HG03103 (cell line): ENCODE measurements at regions not wholly inside any gene's neighbourhood (a gene's known extent, or its start where the extent isn't known, plus 50 kb on each side); places are given as distances from the start of the nearest gene placed in this dataset.

ENCODE experiments used
- ATAC-seq: cut with Tn5 transposase; IDR thresholded peaks from one replicate; pipeline ENCODE4 v1.9.1; 2021; ENCODE audit warnings: low read depth; ENCODE audit not compliant: unreplicated experiment

GRCh38 chr14:82412545-82412944, 878.9 kb upstream of the SEL1L start:
- ATAC-seq: no peak

DNA sequence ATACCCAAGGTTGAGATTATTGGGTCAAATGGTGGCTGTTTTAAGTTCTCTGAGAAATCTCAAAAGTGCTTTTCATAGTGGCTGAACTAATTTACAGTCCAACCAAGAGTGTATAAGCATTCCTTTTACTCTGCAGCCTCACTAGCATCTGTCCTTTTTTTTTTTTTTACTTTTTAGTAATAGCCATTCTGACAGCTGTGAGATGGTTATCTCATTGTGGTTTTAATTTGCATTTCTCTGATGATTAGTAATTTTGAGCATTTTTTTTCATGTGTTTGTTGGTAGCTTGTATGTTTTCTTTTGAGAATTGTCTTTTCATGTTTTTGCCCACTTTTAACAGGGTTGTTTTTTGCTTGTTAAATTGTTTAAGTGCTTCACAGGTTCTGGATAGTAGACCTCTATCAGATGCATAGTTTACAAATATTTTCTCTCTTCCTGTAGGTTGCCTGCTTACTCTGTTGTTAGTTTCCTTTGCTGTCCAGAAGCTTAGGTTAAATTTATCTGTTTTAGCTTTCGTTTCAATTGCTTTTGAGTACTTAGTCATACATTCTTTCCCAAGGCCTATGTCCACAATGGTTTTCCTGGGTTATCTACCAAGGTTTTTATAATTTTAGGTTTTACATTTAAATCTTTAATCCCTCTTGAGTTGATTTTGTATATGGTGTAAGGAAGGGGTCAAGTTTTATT, 881.3 kb upstream of the SEL1L start:
- ATAC-seq: no peak

DNA sequence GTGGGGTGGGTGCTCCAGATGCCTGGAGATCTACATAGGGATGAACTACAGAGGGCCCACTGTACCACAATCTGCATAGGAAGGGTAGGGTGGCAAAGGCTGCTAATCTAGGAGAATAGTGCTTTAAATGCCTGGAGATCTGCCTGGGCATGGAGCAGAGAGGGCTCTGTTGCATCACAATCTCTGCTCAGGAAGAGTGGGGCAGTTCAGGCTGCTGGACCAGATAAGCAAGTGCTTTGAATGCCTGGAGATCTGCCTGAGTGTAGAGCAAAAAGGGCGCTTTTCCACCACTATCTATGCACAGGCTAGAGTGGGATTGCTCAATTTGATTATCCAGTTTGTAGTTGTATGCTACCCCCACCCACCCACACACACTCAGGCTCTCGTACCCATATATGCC, 886.3 kb upstream of the SEL1L start:
- no peak for ATAC-seq

DNA sequence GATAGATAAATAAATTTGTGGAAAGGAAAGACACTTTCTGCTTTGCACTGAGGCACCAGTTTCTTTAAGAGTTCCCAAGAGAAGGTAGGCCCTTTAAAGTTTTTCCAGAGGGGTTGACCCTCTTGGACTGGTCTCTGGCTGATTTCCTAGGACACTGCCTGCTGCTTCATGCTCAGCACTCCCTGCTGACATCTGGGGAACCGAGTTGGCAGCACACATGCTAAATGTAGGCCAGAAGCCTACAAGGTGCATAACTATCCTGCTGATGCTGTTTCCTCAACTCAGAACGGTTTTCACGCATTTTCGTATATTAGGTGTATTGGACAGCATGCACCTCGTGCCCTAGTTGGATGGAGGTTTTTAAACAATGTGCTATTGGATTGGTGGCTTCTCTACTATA, 887.2 kb upstream of the SEL1L start:
- no peak for ATAC-seq

DNA sequence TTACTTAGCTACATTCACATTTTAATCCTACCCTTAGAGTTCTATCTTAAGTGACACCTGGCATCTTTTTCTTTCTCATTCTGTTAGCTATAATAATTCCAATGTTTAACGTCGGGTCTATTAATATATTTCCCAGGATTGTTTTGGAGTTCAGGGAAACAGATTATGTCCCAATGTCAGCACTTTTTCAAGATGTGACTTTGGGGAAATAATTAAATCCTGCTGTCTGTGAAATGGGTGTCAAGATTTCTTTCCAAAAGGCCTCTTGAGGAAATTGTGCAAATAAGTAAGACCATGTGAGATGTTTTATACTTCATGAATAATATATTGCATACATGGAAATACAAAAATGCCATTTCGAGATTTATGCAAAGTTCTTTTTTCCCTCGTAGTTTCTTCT, 887.6 kb upstream of the SEL1L start:
- ATAC-seq: no peak

GRCh38 chr14:82422230-82422629, 888.6 kb upstream of the SEL1L start:
- no peak for ATAC-seq

DNA sequence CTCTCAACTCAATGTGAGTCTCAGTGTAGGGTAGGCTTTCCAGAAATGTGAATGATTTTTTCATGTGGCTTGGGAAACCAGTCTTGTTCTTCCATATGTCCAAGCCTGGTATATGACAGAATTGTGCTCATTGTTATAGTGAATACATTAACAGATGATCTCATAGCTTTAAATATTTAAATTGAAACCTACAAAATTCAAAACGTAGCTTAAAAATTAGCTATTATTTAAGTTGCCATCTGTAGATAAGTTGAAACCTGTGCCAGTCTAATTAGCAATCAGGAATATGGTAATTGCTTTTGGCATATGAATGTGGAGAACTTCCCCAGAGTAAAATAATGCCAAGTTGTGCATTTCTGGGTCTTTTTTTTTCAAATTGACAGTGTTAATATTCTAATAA, 891.6 kb upstream of the SEL1L start:
- no peak for ATAC-seq

DNA sequence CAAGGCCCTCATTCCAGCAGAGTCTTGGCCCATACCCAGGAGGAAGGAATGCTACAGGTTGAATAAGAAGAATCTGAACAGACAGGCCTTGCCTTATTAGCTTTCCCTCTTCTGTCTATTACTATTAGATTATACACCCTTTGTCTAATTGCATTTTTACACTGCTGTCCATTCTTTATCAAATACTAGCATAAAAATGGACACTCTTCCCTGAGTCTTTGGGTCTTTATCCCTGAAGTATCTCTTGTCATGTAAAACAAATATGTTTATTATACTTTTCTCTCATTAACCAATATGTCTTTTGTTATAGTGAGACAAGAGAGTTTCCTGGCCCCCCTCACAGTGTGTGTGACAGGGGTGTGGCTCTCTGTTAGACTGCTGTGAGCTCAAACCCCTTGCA, 897.4 kb upstream of the SEL1L start:
- no peak for ATAC-seq

DNA sequence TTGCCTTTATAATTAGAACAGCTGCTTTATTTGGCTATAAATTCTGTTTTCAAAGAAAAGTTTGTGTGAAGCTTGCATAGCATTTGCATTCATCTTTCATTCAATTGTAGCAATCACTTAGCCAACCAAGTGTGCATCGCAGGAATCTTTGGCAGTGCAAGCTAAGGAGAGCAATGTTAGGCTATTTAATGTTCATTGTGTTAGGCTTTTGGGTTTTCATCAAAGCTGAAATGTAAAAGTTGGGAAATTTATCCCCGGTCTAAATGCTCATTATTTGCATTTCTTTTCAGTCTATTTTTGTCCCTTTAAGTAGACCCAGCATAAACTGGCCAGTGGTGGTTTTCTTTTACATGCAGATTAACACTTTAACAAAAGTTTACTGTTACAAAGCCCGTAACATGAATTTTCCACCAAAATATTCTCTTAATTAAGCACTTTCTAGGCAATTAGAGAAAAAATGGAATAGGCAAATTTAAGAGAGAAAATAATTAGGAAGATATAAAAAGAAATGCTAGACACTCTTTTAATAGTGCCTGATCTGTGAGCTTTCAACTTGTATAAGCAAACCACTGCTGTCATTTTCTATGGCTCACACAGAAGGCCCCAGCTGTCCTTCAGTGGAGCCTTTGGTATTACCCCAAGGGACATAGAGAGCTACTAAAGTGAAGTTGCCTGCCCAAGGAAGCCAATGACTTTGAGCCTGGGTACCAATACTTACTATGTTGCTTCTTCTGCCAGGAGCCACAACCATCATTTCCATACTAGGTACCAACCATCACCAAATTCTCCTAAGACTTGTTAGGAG, 898.9 kb upstream of the SEL1L start:
- no peak for ATAC-seq

DNA sequence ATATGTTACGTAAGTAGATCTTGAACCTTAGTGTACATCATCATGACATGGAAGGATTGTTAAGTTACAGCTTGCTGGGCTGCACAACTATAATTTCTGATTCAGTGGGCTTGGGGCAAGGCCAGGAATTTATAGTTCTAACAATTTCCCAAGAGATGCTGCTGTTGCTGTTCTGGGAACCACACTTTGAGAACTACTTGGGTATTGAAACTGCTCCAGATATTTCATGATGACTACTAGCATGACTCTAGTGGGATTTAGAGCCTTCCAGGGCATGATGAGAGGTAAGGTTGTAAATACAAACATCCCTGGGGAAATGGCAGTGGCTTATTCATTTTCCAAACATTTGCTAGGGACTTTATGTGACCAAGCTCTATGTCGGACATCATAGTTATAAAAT, 904.8 kb upstream of the SEL1L start:
- ATAC-seq: no peak

- no peak for ATAC-seq
These were observed 907.6 kb upstream of the SEL1L start for GRCh38 chr14:82441270-82441669.

GRCh38 chr14:82445810-82446570, 912.3 kb upstream of the SEL1L start:
- no peak for ATAC-seq

- ATAC-seq: no peak
These were observed 913.9 kb upstream of the SEL1L start for GRCh38 chr14:82447586-82447985.

- ATAC-seq: no peak
These were observed 916.3 kb upstream of the SEL1L start for GRCh38 chr14:82449926-82450468.

DNA sequence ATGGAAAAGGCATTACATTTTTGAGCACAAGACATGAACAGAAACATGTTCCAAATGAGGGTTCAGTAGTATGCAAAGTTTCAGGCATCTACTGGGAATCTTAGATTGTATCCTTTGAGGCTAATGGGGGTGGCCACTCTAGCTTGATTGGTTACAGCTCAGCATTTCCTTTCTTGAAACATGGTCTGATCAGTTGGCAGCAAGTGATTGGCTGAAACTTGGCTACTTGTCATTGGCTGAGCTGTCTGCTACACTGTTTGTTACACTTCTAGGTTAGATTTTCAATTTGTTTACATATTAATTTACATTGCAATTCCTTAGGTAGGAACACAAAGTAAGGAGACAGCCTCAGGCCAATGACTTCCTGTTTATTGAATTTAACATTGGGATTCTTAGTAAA, 918.0 kb upstream of the SEL1L start:
- no peak for ATAC-seq

- ATAC-seq: no peak
These were observed 948.7 kb upstream of the SEL1L start for GRCh38 chr14:82482345-82482744.

- ATAC-seq: no peak
These were observed 954.8 kb upstream of the SEL1L start for GRCh38 chr14:82488473-82488872.

DNA sequence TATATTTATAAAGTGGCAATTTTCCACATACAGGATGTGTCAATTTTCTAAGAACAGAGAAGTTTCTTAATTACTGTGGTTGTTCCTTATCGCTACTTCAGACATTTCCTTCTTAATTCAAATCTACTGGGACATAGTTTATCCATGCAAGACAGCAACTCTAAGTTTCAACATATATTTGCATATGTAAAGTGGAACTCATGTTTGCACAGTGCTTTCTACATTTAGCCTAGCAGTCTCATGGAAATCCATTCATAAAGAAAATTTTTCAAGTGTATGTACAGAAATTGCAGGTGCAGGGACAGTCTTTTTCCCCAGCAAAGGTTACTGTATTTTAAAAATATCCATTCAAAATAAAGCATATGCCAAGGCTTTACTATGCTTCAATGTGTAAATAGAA, 956.7 kb upstream of the SEL1L start:
- no peak for ATAC-seq

DNA sequence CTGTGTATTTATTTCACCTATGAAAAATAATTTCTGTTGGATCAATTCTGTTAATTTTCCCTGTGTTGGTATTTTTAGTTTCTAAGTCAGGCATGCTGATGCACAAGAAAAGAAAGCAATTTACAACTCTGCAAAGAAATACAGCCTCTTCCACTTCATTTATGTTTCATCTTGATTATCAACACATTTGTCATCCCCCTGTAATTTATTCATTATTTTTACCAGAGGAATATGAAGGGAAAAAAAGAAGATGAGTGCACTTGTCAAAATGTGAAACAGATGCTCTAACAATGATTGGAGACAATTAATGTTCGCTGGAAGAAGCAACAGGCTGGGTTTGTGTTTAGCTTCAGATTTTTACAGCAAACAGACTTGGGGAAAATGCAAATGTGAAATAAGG, 958.5 kb upstream of the SEL1L start:
- no peak for ATAC-seq

GRCh38 chr14:82500222-82500621, 966.6 kb upstream of the SEL1L start:
- ATAC-seq: no peak

GRCh38 chr14:82501554-82501953, 967.9 kb upstream of the SEL1L start:
- no peak for ATAC-seq
